HG03457 (cell line): ENCODE measurements at regions not wholly inside any gene's neighbourhood (a gene's known extent, or its start where the extent isn't known, plus 50 kb on each side); places are given as distances from the start of the nearest gene placed in this dataset.

Source experiments
- ATAC-seq: cut with Tn5 transposase; IDR thresholded peaks from one replicate; pipeline ENCODE4 v1.9.1; 2021; ENCODE audit warnings: moderate number of reproducible peaks; ENCODE audit not compliant: unreplicated experiment

GRCh38 chr7:19872094-19872493 is 98.7 kb upstream of the TMEM196 start:
- no peak for ATAC-seq

GRCh38 chr7:19871102-19871501 is 97.7 kb upstream of the TMEM196 start:
- ATAC-seq, result peak; percentile 47

- ATAC-seq, result peak; percentile 59
Measured at GRCh38 chr7:19869979-19870378, 96.6 kb upstream of the TMEM196 start.

- no peak for ATAC-seq
Measured at GRCh38 chr7:19853261-19853832, 79.9 kb upstream of the TMEM196 start.

GRCh38 chr7:19852192-19852591 is 78.8 kb upstream of the TMEM196 start:
- no peak for ATAC-seq

GRCh38 chr7:19851504-19851903 is 78.1 kb upstream of the TMEM196 start:
- ATAC-seq, result no peak

- no peak for ATAC-seq
Measured at GRCh38 chr7:19834566-19834965, 61.1 kb upstream of the TMEM196 start.

GRCh38 chr7:19830604-19831003 is 57.2 kb upstream of the TMEM196 start:
- no peak for ATAC-seq
